ENCODE measurements at regions not wholly inside any gene's neighbourhood (a gene's known extent, or its start where the extent isn't known, plus 50 kb on each side); places are given as distances from the start of the nearest gene placed in this dataset.

GRCh38 chr2:161055289-161055688 lies 104.9 kb upstream of the TANK start:
- peaks cover 6% of the 10 kb centered on the region for H3K4me1 Mint-ChIP-seq
- no peak for ATAC-seq
- H3K4me3 Mint-ChIP-seq: no peak overlapping the region
- ChIA-PET CTCF (interaction anchor here (1.2 kb wide), 1 partner anchor 9 kb away, joined by 4 read pairs; no protein-coding TSS in a partner anchor), POLR2A (no interaction called here)
- DNase-seq (ENCODE audit: low spot score): no peak
- TF ChIP-seq FOXK1 (CRISPR knock-in tag; IDR thresholded peaks at IDR 0.05) (no peak), NR3C1 (CRISPR knock-in tag; conservative IDR thresholded peaks at IDR 0.05; ENCODE audit: low read depth) (no peak), ARID4B (CRISPR knock-in tag; IDR thresholded peaks at IDR 0.05; ENCODE audit: borderline replicate concordance) (no peak), ZNF317 (CRISPR knock-in tag; IDR thresholded peaks at IDR 0.05; ENCODE audit: borderline replicate concordance, low read depth) (no peak), E2F4 (CRISPR knock-in tag; IDR thresholded peaks at IDR 0.05; ENCODE audit: borderline replicate concordance, low read depth) (no peak), CBFB (CRISPR knock-in tag; IDR thresholded peaks at IDR 0.05; ENCODE audit: low read depth) (no peak), ERG (CRISPR knock-in tag; IDR thresholded peaks at IDR 0.05) (no peak), JUN (CRISPR knock-in tag; IDR thresholded peaks at IDR 0.05) (no peak), PRRX2 (CRISPR knock-in tag; IDR thresholded peaks at IDR 0.05) (no peak), ZNF232 (CRISPR knock-in tag; IDR thresholded peaks at IDR 0.05) (no peak), HMGXB4 (CRISPR knock-in tag; IDR thresholded peaks at IDR 0.05) (no peak), ZNF138 (CRISPR knock-in tag; conservative IDR thresholded peaks at IDR 0.05) (no peak), STAT6 (CRISPR knock-in tag; conservative IDR thresholded peaks at IDR 0.05; ENCODE audit: low read depth) (no peak), ZNF281 (CRISPR knock-in tag; IDR thresholded peaks at IDR 0.05) (no peak), IRF2 (CRISPR knock-in tag; IDR thresholded peaks at IDR 0.05; ENCODE audit: borderline replicate concordance, low read depth) (no peak), MLX (CRISPR knock-in tag; IDR thresholded peaks at IDR 0.05) (no peak), ZNF512 (CRISPR knock-in tag; IDR thresholded peaks at IDR 0.05; ENCODE audit: borderline replicate concordance) (no peak)
- peaks cover 5% of the 10 kb centered on the region; the same call in 1 of the 2 replicates for H3K36me3 Mint-ChIP-seq
- H3K27ac Mint-ChIP-seq: no peak overlapping the region
- peaks cover 2% of the 10 kb centered on the region; the same call in 1 of the 2 replicates for H3K27me3 Mint-ChIP-seq (ENCODE audit: low read depth)
- H3K9me3 Mint-ChIP-seq: peaks cover 15% of the 10 kb centered on the region
